ENCODE measurements at regions not wholly inside any gene's neighbourhood (a gene's known extent, or its start where the extent isn't known, plus 50 kb on each side); places are given as distances from the start of the nearest gene placed in this dataset.

DNA sequence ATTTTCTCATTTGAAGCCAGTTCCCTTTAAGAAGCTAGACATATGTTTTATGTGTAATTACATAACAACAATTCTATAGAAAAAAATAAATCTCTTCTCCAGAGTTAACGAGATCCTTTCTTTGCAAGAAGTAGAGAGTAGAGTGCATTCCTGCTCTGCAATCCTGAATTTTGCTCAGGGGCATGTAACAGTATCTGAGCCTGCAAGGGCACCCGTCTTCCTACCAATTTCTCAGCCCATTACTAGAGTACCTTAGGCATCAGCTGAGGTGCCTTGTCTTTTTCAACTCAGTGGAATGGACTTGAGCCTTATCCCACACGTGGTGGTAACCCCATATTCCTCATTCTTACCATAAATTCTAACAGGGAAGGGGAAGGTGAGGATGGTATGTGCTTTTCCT, 205.9 kb downstream of the IKZF2 start:
- no peak for FAIRE-seq
- DNase-seq (ENCODE audit: low spot score in 2 of 2): no peak

DNA sequence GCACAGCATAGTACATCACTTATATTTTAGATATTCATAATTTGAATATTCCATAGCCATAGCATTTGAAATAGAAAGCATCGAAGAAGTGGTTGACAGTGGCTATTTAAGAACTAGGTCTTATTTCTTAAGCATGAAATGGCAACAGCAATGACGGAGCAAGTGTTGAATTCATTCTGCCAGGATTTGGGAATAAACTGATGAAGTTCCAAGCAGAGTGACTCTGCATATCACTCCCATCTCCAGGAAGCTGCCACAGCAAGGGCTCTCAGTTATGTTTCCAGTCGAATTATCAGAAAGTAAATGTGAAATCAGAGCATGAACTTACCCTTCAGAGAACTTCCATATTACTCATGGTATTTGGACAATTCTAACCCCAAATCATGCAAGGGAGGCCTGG, 208.1 kb downstream of the IKZF2 start:
- no peak for DNase-seq (ENCODE audit: low spot score in 2 of 2)
- FAIRE-seq: no peak

DNA sequence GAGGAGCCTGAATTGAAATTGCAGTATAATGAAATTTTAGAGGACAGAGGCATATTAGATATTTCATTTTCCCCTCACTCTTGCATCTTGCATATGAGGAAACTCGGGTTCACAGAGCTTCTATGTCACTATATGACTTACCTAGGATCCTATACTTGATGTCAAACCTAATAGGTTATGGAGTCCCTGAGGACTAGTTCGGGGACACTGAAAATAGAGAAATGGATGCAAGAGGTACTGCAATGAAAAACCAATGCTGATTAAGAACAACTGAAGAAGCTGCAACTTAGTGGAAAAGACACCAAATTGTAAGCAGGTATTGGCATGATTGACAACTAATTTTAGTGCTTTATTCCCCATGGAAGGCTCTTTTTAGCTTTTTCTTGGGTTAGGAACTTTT, 210.1 kb downstream of the IKZF2 start:
- DNase-seq (ENCODE audit: low spot score in 2 of 2) (no peak), FAIRE-seq (no peak)

DNA sequence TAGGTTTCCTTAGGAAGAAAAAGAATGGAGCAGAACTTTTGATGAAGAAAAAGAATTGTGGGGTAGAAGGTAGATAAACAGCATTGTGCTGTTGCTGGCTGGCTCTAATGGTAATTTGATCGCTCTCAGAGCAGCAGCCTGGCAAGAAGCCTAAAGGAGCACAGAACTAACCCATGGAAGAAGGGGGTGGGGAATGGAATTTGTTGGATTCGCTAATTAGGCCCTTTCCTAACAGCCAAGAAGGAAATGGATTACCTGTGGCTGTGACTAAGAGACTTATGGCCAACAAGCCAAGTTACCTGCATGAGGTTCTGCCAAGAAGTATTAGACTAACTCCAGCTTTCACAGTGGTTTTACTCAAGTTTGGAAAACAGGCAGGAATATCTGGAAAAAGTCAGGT, 210.6 kb downstream of the IKZF2 start:
- FAIRE-seq (no peak), DNase-seq (ENCODE audit: low spot score in 2 of 2) (no peak)

DNA sequence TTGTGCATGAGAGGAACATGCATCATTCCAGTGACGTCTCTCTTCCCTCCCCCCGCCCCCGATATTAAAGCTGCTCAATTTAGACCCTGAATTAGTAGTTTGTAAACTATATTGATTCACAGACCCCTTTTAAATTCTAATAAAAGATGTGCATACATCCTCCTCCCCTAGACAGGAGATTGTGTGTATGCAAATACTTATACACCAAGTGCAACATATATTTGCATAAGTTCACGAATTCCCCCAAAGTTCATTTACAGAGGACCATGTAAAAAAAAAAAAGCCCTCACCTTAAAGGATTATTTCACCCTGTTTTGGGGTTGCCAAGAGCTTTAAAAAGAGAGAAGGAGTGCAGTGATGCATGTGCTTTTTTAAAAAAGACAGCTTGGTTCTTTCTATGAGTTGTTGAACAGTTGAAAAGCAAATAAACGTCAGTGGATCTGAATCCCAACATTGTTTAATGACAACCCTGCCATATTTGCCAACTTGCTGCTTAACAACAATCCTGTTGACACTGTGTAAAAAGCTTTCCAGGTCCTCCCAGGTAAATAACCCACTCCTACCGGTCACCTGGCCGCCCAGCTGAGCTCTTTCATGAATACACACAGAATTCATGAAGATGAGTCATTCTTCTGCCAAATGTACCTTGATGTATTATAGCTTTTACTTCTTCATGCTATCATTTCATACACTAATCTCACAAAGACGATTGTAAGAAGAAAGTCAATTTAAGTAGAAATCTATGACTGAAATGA, 211.5 kb downstream of the IKZF2 start:
- FAIRE-seq (no peak), DNase-seq (ENCODE audit: low spot score in 2 of 2) (no peak)

GRCh38 chr2:212938144-212938793, 213.1 kb downstream of the IKZF2 start:
- FAIRE-seq (no peak), DNase-seq (ENCODE audit: low spot score in 2 of 2) (no peak)

DNA sequence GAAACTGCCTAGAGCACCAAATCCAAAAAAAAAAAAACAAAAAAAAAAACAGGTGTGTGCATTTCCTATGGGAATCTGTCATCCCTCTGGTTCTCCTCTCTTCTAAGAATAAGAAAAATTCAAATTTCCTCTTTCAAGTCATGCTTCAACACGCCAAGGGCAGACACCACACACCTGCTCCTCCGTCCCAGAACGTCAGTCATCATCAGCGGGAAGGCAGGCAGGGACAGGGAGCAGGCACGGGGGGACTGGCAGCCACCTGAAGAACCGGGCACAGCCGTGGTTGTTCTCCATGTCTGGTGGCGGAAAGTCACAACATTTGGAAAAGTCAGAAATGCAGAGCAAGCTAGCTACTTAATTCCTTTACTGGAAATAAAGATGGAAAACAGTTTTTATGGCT, 214.8 kb downstream of the IKZF2 start:
- DNase-seq (ENCODE audit: low spot score in 2 of 2): no peak
- FAIRE-seq: no peak

GRCh38 chr2:212935752-212936151, 215.7 kb downstream of the IKZF2 start:
- no peak for DNase-seq (ENCODE audit: low spot score in 2 of 2)
- FAIRE-seq: no peak

- FAIRE-seq: no peak
- DNase-seq (ENCODE audit: low spot score in 2 of 2): no peak
Observed at GRCh38 chr2:212931271-212931670, 220.1 kb downstream of the IKZF2 start.

GRCh38 chr2:212930556-212931260, 220.7 kb downstream of the IKZF2 start:
- no peak for DNase-seq (ENCODE audit: low spot score in 2 of 2)
- FAIRE-seq: no peak

- DNase-seq (ENCODE audit: low spot score in 2 of 2): no peak
- no peak for FAIRE-seq
Observed at GRCh38 chr2:212929971-212930370, 221.4 kb downstream of the IKZF2 start.

DNA sequence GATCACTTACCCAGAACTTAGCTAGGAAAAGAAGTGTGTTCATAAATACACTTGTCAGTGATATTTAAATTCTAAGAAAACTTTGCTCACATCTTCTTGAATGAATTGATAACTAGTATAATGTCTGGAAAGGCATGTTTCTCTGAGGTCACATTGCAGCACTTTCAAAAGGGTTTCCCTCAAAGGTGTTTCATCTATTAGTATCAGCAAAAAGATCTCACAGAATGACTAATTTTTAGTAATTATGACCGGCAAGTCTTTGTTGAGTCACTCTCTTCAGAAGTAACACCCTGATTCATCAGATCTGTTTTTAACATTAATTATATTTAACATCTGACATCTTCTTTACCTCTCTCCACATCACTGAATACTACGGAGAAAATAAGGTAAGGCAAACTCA, 222.3 kb downstream of the IKZF2 start:
- DNase-seq (ENCODE audit: low spot score in 2 of 2): no peak
- no peak for FAIRE-seq

DNA sequence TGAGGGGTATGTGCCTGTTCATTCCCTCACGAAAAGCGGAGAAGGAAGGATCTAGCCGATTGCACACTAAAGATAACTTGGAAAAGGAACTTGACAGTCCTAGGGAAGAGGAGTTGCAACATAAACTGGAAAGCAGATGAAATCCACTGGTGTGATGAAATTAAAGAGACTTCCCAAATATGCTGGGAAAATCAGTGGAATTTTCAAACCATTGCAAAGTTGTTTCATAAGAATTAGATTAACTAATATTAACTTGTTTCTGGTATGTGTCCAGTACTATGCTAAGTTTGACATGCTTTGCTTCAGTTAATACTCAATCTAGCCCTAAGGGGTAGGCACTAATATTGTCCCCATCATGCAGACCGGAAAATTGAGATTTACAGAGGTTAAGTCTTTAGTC, 222.7 kb downstream of the IKZF2 start:
- DNase-seq (ENCODE audit: low spot score in 2 of 2): no peak
- FAIRE-seq: no peak

- FAIRE-seq (no peak), DNase-seq (ENCODE audit: low spot score in 2 of 2) (no peak)
Observed at GRCh38 chr2:212926940-212927339, 224.5 kb downstream of the IKZF2 start.

- no peak for DNase-seq (ENCODE audit: low spot score in 2 of 2)
- no peak for FAIRE-seq
Observed at GRCh38 chr2:212923393-212923792, 228.0 kb downstream of the IKZF2 start.

DNA sequence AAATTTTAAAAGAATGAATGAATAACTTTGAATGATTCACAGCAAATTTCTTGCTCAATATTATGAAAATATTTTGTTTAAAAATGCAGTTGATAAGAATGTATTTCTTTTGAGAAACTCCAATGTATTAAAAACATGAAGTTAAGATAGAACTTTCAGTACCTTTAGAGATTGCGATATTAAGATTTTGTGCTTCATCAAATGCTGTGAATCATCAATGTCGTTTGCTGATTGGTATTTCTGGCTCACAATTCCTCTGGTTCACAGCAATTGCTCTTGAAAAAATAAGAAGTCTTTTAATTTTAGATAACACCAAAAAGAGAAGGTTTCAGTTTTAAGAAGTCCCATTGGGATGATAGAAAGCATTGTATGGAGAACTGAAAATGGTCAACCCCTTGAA, 228.7 kb downstream of the IKZF2 start:
- FAIRE-seq (no peak), DNase-seq (ENCODE audit: low spot score in 2 of 2) (no peak)

GRCh38 chr2:212921711-212922110, 229.7 kb downstream of the IKZF2 start:
- FAIRE-seq (no peak), DNase-seq (ENCODE audit: low spot score in 2 of 2) (no peak)

- FAIRE-seq (no peak), DNase-seq (ENCODE audit: low spot score in 2 of 2) (no peak)
Observed at GRCh38 chr2:212921061-212921460, 230.4 kb downstream of the IKZF2 start.

- DNase-seq (ENCODE audit: low spot score in 2 of 2) (no peak), FAIRE-seq (no peak)
Observed at GRCh38 chr2:212919238-212919637, 232.2 kb downstream of the IKZF2 start.

GRCh38 chr2:212918336-212918735, 233.1 kb downstream of the IKZF2 start:
- DNase-seq (ENCODE audit: low spot score in 2 of 2) (no peak), FAIRE-seq (no peak)

DNA sequence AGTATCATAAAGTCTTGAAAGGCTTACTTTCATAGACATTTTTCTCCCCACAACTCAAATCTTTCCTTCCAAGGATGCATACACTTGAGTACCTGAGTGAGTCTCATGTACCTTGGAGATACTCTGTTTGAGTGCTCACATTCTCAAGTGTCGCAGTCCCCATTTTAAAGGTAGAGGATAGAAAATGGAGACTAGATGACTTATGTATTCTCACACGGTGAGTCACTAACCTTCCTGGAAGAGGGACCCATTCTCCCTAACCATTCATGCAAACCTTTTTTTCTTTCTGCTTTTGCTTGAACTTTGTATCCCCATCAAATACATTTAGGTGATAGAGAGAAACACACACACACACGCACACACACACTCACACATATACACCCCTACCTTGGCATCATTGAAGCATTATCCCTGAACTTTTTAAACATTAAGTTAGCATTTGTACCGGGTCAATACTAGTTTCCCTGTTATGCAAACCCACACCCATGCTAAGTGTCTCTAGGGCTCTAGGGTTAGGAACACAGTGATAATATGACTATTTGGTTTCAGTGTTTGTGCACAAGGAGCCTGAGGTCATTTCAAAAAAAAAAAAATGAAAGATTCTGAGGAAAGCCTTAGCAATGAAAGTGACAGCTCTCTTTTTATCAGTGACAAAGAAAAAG, 236.2 kb downstream of the IKZF2 start:
- FAIRE-seq (no peak), DNase-seq (ENCODE audit: low spot score in 2 of 2) (no peak)
